HG03558 (cell line): ENCODE measurements at regions not wholly inside any gene's neighbourhood (a gene's known extent, or its start where the extent isn't known, plus 50 kb on each side); places are given as distances from the start of the nearest gene placed in this dataset.

Experiments
- ATAC-seq: cut with Tn5 transposase; IDR thresholded peaks from one replicate; pipeline ENCODE4 v1.9.1; 2021; ENCODE audit warnings: moderate number of reproducible peaks; ENCODE audit not compliant: unreplicated experiment; ENCODE audit errors: extremely low read depth

GRCh38 chr5:89601880-89602279, 718.9 kb upstream of the MEF2C start:
- no peak for ATAC-seq

GRCh38 chr5:89597878-89598277, 714.9 kb upstream of the MEF2C start:
- ATAC-seq, result no peak

- no peak for ATAC-seq
Observed at GRCh38 chr5:89596821-89597220, 713.8 kb upstream of the MEF2C start.

- no peak for ATAC-seq
Observed at GRCh38 chr5:89595056-89595455, 712.1 kb upstream of the MEF2C start.

GRCh38 chr5:89584339-89584956, 701.5 kb upstream of the MEF2C start:
- ATAC-seq, result no peak

- no peak for ATAC-seq
Observed at GRCh38 chr5:89583534-89583933, 700.5 kb upstream of the MEF2C start.

- no peak for ATAC-seq
Observed at GRCh38 chr5:89582768-89583339, 699.9 kb upstream of the MEF2C start.

GRCh38 chr5:89580976-89581375, 698.0 kb upstream of the MEF2C start:
- no peak for ATAC-seq

GRCh38 chr5:89575319-89575718, 692.3 kb upstream of the MEF2C start:
- no peak for ATAC-seq

- ATAC-seq, result no peak
Observed at GRCh38 chr5:89573345-89573744, 690.4 kb upstream of the MEF2C start.

GRCh38 chr5:89572696-89573095, 689.7 kb upstream of the MEF2C start:
- ATAC-seq, result no peak

- ATAC-seq, result no peak
Observed at GRCh38 chr5:89570557-89570956, 687.6 kb upstream of the MEF2C start.

- ATAC-seq, result no peak
Observed at GRCh38 chr5:89566340-89566739, 683.4 kb upstream of the MEF2C start.

- no peak for ATAC-seq
Observed at GRCh38 chr5:89560696-89561095, 677.7 kb upstream of the MEF2C start.

- no peak for ATAC-seq
Observed at GRCh38 chr5:89556215-89556913, 673.4 kb upstream of the MEF2C start.

- no peak for ATAC-seq
Observed at GRCh38 chr5:89546657-89547056, 663.7 kb upstream of the MEF2C start.

GRCh38 chr5:89545626-89546025, 662.6 kb upstream of the MEF2C start:
- ATAC-seq, result no peak

- no peak for ATAC-seq
Observed at GRCh38 chr5:89545076-89545475, 662.1 kb upstream of the MEF2C start.

GRCh38 chr5:89542736-89543135, 659.8 kb upstream of the MEF2C start:
- no peak for ATAC-seq

- no peak for ATAC-seq
Observed at GRCh38 chr5:89537800-89538199, 654.8 kb upstream of the MEF2C start.

GRCh38 chr5:89536020-89536419, 653.0 kb upstream of the MEF2C start:
- ATAC-seq, result no peak

GRCh38 chr5:89535411-89535810, 652.4 kb upstream of the MEF2C start:
- ATAC-seq, result no peak
